H9 (cell line): ENCODE measurements at regions not wholly inside any gene's neighbourhood (a gene's known extent, or its start where the extent isn't known, plus 50 kb on each side); places are given as distances from the start of the nearest gene placed in this dataset.

Experiments
- DNase-seq: peaks from one replicate; pipeline ENCODE4 v3.0.0-alpha.2; 2017
- H2AFZ ChIP-seq: one replicate; pipeline ENCODE4 v1.6.1; 2013; ENCODE audit warnings: mild to moderate bottlenecking, low read length, control low read depth, moderate library complexity
- H2AK5ac ChIP-seq: 2 replicates; pipeline ENCODE4 v1.6.1; 2013; ENCODE audit warnings: low read length, control low read depth, mixed read lengths; ENCODE audit not compliant: insufficient read length
- H2BK120ac ChIP-seq: one replicate; pipeline ENCODE4 v1.6.1; 2013; ENCODE audit warnings: low read depth, mild to moderate bottlenecking, low read length, control low read depth, inconsistent platforms; ENCODE audit not compliant: poor library complexity, severe bottlenecking
- H2BK12ac ChIP-seq: 2 replicates; pipeline ENCODE4 v1.6.1; 2013; ENCODE audit warnings: low read length, control low read depth, mixed read lengths, low read depth; ENCODE audit not compliant: insufficient read length
- H2BK15ac ChIP-seq: 2 replicates; pipeline ENCODE4 v1.6.1; 2013; ENCODE audit warnings: low read depth, low read length, control low read depth
- H2BK20ac ChIP-seq: one replicate; pipeline ENCODE4 v1.6.1; 2013; ENCODE audit warnings: low read depth, mild to moderate bottlenecking, low read length, control low read depth, inconsistent platforms; ENCODE audit not compliant: poor library complexity, severe bottlenecking
- H2BK5ac ChIP-seq: 2 replicates; pipeline ENCODE4 v1.6.1; 2013; ENCODE audit warnings: low read length, control low read depth, mixed read lengths; ENCODE audit not compliant: insufficient read length
- H3K14ac ChIP-seq: 2 replicates; pipeline ENCODE4 v1.6.1; 2013; ENCODE audit warnings: low read length, control low read depth; ENCODE audit not compliant: insufficient read depth
- H3K18ac ChIP-seq: 2 replicates; pipeline ENCODE4 v1.6.1; 2013; ENCODE audit warnings: low read depth, mild to moderate bottlenecking, mixed read lengths, low read length, control low read depth; ENCODE audit not compliant: insufficient read length
- H3K23ac ChIP-seq: 2 replicates; pipeline ENCODE4 v1.6.1; 2013; ENCODE audit warnings: low read length, control low read depth, mixed read lengths, low read depth; ENCODE audit not compliant: insufficient read length
- H3K23me2 ChIP-seq: 2 replicates; pipeline ENCODE4 v1.6.1; 2013; ENCODE audit warnings: low read depth, mild to moderate bottlenecking, mixed read lengths, low read length, control low read depth; ENCODE audit not compliant: insufficient read length, poor library complexity, severe bottlenecking
- H3K27ac ChIP-seq: 2 replicates; pipeline ENCODE4 v1.5.1; 2013; ENCODE audit warnings: low read length, control low read depth, mixed read lengths, low read depth; ENCODE audit not compliant: insufficient read length
- H3K27me3 ChIP-seq: 2 replicates; pipeline ENCODE4 v1.6.1; 2013; ENCODE audit warnings: low read length, control low read depth, inconsistent platforms; ENCODE audit not compliant: insufficient read depth
- H3K4ac ChIP-seq: 2 replicates; pipeline ENCODE4 v1.6.1; 2013; ENCODE audit warnings: low read depth, mild to moderate bottlenecking, control low read depth, inconsistent platforms, low read length, moderate library complexity
- H3K4me1 ChIP-seq: 2 replicates; pipeline ENCODE4 v1.6.1; 2013; ENCODE audit warnings: low read length, control low read depth, inconsistent platforms; ENCODE audit not compliant: insufficient read depth
- H3K4me2 ChIP-seq: 2 replicates; pipeline ENCODE4 v1.6.1; 2013; ENCODE audit warnings: low read length, control low read depth, mixed read lengths; ENCODE audit not compliant: insufficient read length, insufficient read depth
- H3K56ac ChIP-seq: 2 replicates; pipeline ENCODE4 v1.6.1; 2013; ENCODE audit warnings: low read depth, mild to moderate bottlenecking, mixed read lengths, low read length, control low read depth; ENCODE audit not compliant: insufficient read length
- H3K79me1 ChIP-seq: 2 replicates; pipeline ENCODE4 v1.6.1; 2013; ENCODE audit warnings: low read depth, mild to moderate bottlenecking, moderate library complexity, low read length, control low read depth, inconsistent platforms; ENCODE audit not compliant: insufficient read depth, poor library complexity, severe bottlenecking
- H3K79me2 ChIP-seq: 2 replicates; pipeline ENCODE4 v1.6.1; 2013; ENCODE audit warnings: low read length, control low read depth, inconsistent platforms; ENCODE audit not compliant: insufficient read depth
- H3K9ac ChIP-seq: 2 replicates; pipeline ENCODE4 v1.6.1; 2013; ENCODE audit warnings: low read length, control low read depth, mixed read lengths; ENCODE audit not compliant: insufficient read length; ENCODE audit errors: extremely low read depth
- H3K9me3 ChIP-seq: one replicate; pipeline ENCODE4 v1.6.1; 2013; ENCODE audit warnings: low read depth, low read length, inconsistent platforms; ENCODE audit not compliant: control insufficient read depth
- H3T11ph ChIP-seq: one replicate; pipeline ENCODE4 v1.6.1; 2013; ENCODE audit warnings: mild to moderate bottlenecking, low read length, control low read depth, inconsistent platforms
- H4K20me1 ChIP-seq: one replicate; pipeline ENCODE4 v1.6.1; 2013; ENCODE audit not compliant: control insufficient read depth, insufficient read length, insufficient read depth
- H4K5ac ChIP-seq: 2 replicates; pipeline ENCODE4 v1.6.1; 2013; ENCODE audit warnings: low read depth, mild to moderate bottlenecking, mixed read lengths, low read length, control low read depth; ENCODE audit not compliant: insufficient read length
- H4K8ac ChIP-seq: replicated peaks from 2 replicates; pipeline ENCODE4 v1.6.1; 2013; ENCODE audit warnings: low read length, control low read depth, mixed read lengths, low read depth; ENCODE audit not compliant: insufficient read length
- H4K91ac ChIP-seq: 2 replicates; pipeline ENCODE4 v1.6.1; 2013; ENCODE audit warnings: low read depth, mild to moderate bottlenecking, moderate library complexity, mixed read lengths, low read length, control low read depth; ENCODE audit not compliant: insufficient read length
- H3K27ac Mint-ChIP-seq, 3 experiments: 2 replicates in 2 of 3; 3 replicates in 1 of 3; pipeline ENCODE4 v1.8.0; 2020 to 2021; ENCODE audit warnings: mixed read lengths in 3 of 3, mild to moderate bottlenecking in 1 of 3, moderate library complexity in 1 of 3
- H3K27me3 Mint-ChIP-seq: 2 replicates; pipeline ENCODE4 v1.8.0; 2021; ENCODE audit warnings: low read depth, mild to moderate bottlenecking, moderate library complexity, mixed read lengths
- H3K36me3 Mint-ChIP-seq, 3 experiments: 2 replicates in 2 of 3; 3 replicates in 1 of 3; pipeline ENCODE4 v1.8.0; 2020 to 2021; ENCODE audit warnings: low read depth in 3 of 3, mixed read lengths in 3 of 3; ENCODE audit not compliant: insufficient read depth in 1 of 3
- H3K4me1 Mint-ChIP-seq, 2 experiments: 2 replicates each; pipeline ENCODE4 v1.8.0; 2020; ENCODE audit warnings: mixed read lengths in 2 of 2
- H3K4me3 Mint-ChIP-seq, 2 experiments: 2 replicates in 1 of 2; 3 replicates in 1 of 2; pipeline ENCODE4 v1.8.0; 2020 to 2021; ENCODE audit warnings: mild to moderate bottlenecking in 2 of 2, mixed read lengths in 2 of 2, moderate library complexity in 1 of 2
- H3K9me3 Mint-ChIP-seq, 2 experiments: 2 replicates in 1 of 2; 3 replicates in 1 of 2; pipeline ENCODE4 v1.8.0; 2020; ENCODE audit warnings: mild to moderate bottlenecking in 2 of 2, mixed read lengths in 2 of 2, moderate library complexity in 1 of 2
- WGBS: extraction: QIAGEN DNeasy Blood & Tissue Kit; methylation state at CpG from one replicate; pipeline ENCODE4 v1.1.7; 2013; ENCODE audit warnings: missing lambda C conversion rate, low lambda C conversion rate, mixed read lengths; ENCODE audit not compliant: insufficient read length; ENCODE audit errors: extremely low coverage; 5-methylcytosine and 5-hydroxymethylcytosine counted together
- TF ChIP-seq, protein P1 (sequence below): fragments of 200-600 bp; sonication (generic); conservative IDR thresholded peaks from 3 replicates; pipeline ENCODE4 v1.8.0; 2021; ENCODE audit warnings: antibody characterized with exemption, mild to moderate bottlenecking

DNA sequence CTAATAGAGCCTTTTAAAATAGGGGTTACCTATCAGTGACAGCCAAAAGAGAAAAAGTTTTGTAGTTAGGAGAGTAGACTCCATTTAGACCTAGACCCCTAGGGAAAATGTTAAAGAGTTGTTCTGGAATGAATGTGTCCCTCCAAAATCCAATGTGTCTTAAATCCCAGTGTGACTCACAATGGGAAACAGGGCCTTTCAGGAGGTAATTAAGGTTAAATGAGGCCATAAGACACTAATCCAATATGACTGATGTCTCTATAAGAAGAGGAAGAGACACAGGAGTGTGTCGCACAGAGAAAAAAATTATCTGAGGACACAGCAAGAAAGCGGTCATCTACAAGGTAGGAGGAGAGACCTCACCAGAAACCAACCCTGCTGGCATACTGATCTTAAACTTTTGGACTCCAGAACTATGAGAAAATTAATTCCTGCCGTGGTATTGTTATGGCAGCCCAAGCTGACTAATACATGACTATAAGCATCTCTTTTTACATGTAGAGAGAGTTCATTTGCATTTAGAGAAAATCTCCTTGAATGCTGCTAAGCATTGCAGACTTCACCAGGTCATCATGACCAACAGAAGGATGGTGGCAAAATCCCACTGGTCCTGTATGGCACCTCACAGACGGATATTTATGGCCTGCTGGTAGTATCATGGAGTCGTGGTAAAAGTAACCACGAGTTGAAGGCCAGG, 259.6 kb upstream of the TMTC1 start:
- no peak overlapping the region for H2BK5ac ChIP-seq
- H2BK120ac ChIP-seq: no peak overlapping the region
- H4K20me1 ChIP-seq: no peaks in the 10 kb centered on the region
- H2AK5ac ChIP-seq: no peak overlapping the region
- H3K4me1 Mint-ChIP-seq: peaks cover 25 to 27% of the 10 kb centered on the region in 2 experiments
- peaks cover 0 to 3% of the 10 kb centered on the region in 2 experiments; a peak in 2 of 5 replicates for H3K9me3 Mint-ChIP-seq
- DNase-seq: no peak
- no peak overlapping the region for H4K91ac ChIP-seq
- peak overlapping the region; percentile 19 to 48 (median 41); a peak in 4 of 7 replicates for H3K27ac Mint-ChIP-seq
- peaks cover 11% of the 10 kb centered on the region for H3K4me1 ChIP-seq
- TF ChIP-seq, protein P1, sequence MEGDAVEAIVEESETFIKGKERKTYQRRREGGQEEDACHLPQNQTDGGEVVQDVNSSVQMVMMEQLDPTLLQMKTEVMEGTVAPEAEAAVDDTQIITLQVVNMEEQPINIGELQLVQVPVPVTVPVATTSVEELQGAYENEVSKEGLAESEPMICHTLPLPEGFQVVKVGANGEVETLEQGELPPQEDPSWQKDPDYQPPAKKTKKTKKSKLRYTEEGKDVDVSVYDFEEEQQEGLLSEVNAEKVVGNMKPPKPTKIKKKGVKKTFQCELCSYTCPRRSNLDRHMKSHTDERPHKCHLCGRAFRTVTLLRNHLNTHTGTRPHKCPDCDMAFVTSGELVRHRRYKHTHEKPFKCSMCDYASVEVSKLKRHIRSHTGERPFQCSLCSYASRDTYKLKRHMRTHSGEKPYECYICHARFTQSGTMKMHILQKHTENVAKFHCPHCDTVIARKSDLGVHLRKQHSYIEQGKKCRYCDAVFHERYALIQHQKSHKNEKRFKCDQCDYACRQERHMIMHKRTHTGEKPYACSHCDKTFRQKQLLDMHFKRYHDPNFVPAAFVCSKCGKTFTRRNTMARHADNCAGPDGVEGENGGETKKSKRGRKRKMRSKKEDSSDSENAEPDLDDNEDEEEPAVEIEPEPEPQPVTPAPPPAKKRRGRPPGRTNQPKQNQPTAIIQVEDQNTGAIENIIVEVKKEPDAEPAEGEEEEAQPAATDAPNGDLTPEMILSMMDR: no peak
- no peak overlapping the region for H3K4me2 ChIP-seq
- H3K27me3 ChIP-seq: no peaks in the 10 kb centered on the region
- no peak overlapping the region for H3K4me3 Mint-ChIP-seq
- no peak overlapping the region for H2BK15ac ChIP-seq
- no peak overlapping the region for H4K8ac ChIP-seq
- H3K9me3 ChIP-seq: no peaks in the 10 kb centered on the region
- no peak overlapping the region for H3K56ac ChIP-seq
- H3K9ac ChIP-seq: no peak overlapping the region
- no peak overlapping the region for H3T11ph ChIP-seq
- H3K36me3 Mint-ChIP-seq: peaks cover 0 to 3% (median 0%) of the 10 kb centered on the region in 3 experiments; a peak in 2 of 7 replicates
- H3K23ac ChIP-seq: no peak overlapping the region
- no peak overlapping the region for H2BK20ac ChIP-seq
- H2BK12ac ChIP-seq: no peak overlapping the region
- no peak overlapping the region for H3K18ac ChIP-seq
- H3K14ac ChIP-seq: no peak overlapping the region
- H3K23me2 ChIP-seq: no peaks in the 10 kb centered on the region
- no peak overlapping the region for H4K5ac ChIP-seq
- no peaks in the 10 kb centered on the region for H3K79me1 ChIP-seq
- no peak overlapping the region for H3K4ac ChIP-seq
- no peak overlapping the region for H2AFZ ChIP-seq
- no peaks in the 10 kb centered on the region for H3K79me2 ChIP-seq
- no peaks in the 10 kb centered on the region for H3K27me3 Mint-ChIP-seq
- no CpG with 5 or more reads among the region's 6 CpGs for WGBS
- H3K27ac ChIP-seq: no peak overlapping the region
